Neural progenitor cell (in vitro differentiated cells): ENCODE measurements at regions not wholly inside any gene's neighbourhood (a gene's known extent, or its start where the extent isn't known, plus 50 kb on each side); places are given as distances from the start of the nearest gene placed in this dataset.

Source experiments
- EZH2 ChIP-seq: fragments of 200-600 bp; sonication (generic); IDR thresholded peaks from 2 replicates; pipeline ENCODE4 v1.6.1; 2017; ENCODE audit warnings: antibody characterized with exemption, mild to moderate bottlenecking, moderate library complexity
- EZH2phosphoT487 ChIP-seq: fragments of 200-600 bp; sonication (generic); IDR thresholded peaks from 2 replicates; pipeline ENCODE4 v1.6.1; 2017; ENCODE audit warnings: antibody characterized with exemption
- TF ChIP-seq, protein P1 (sequence below): fragments of 200-600 bp; sonication (generic); IDR thresholded peaks from 2 replicates; pipeline ENCODE4 v1.5.1; 2017; ENCODE audit warnings: antibody characterized with exemption, mild to moderate bottlenecking

DNA sequence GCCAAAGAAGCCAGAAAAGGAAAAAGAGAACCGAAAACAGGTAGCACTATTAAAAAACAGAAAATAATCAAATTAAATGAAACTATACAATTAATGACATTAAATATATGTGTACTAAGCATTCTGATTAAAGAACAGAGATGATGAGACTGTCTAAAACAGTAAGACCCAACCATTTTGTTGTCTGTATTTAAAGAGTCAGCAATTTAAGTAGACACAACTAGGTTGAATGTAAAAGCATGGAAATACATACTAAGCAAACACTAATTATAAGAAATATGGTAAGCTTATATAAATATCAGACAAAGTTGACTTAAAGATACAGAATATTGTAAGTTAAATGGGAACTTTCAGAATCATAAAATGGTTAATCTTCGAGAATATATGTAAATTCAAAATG lies 774.6 kb upstream of the RAG2 start:
- TF ChIP-seq, protein P1, sequence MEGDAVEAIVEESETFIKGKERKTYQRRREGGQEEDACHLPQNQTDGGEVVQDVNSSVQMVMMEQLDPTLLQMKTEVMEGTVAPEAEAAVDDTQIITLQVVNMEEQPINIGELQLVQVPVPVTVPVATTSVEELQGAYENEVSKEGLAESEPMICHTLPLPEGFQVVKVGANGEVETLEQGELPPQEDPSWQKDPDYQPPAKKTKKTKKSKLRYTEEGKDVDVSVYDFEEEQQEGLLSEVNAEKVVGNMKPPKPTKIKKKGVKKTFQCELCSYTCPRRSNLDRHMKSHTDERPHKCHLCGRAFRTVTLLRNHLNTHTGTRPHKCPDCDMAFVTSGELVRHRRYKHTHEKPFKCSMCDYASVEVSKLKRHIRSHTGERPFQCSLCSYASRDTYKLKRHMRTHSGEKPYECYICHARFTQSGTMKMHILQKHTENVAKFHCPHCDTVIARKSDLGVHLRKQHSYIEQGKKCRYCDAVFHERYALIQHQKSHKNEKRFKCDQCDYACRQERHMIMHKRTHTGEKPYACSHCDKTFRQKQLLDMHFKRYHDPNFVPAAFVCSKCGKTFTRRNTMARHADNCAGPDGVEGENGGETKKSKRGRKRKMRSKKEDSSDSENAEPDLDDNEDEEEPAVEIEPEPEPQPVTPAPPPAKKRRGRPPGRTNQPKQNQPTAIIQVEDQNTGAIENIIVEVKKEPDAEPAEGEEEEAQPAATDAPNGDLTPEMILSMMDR = no peak
- TF ChIP-seq EZH2 (no peak), EZH2phosphoT487 (no peak)
